SJSA1 (cell line): ENCODE measurements at regions not wholly inside any gene's neighbourhood (a gene's known extent, or its start where the extent isn't known, plus 50 kb on each side); places are given as distances from the start of the nearest gene placed in this dataset.

Source experiments
- DNase-seq, 2 experiments: peaks; one replicate each; pipeline ENCODE4 v3.0.0-alpha.2; 2015 to 2020; ENCODE audit warnings: low spot score in 2 of 2, low read depth in 1 of 2
- H3K27ac ChIP-seq: fragments of 250-450 bp; sonication (Bioruptor Pico); 2 replicates; pipeline ENCODE4 v1.5.1; 2020; ENCODE audit warnings: mild to moderate bottlenecking, moderate library complexity
- H3K27me3 ChIP-seq: fragments of 250-450 bp; sonication (Bioruptor Pico); replicated peaks from 2 replicates; pipeline ENCODE4 v1.5.1; 2020; ENCODE audit warnings: mild to moderate bottlenecking, moderate library complexity
- H3K36me3 ChIP-seq: fragments of 250-450 bp; sonication (Bioruptor Pico); 2 replicates; pipeline ENCODE4 v1.5.1; 2020; ENCODE audit warnings: mild to moderate bottlenecking
- H3K4me1 ChIP-seq: fragments of 250-450 bp; sonication (Bioruptor Pico); replicated peaks from 2 replicates; pipeline ENCODE4 v1.6.1; 2021; ENCODE audit warnings: mild to moderate bottlenecking
- H3K4me3 ChIP-seq: fragments of 250-450 bp; sonication (Bioruptor Pico); 2 replicates; pipeline ENCODE4 v1.5.1; 2020; ENCODE audit warnings: mild to moderate bottlenecking
- H3K9me3 ChIP-seq: fragments of 250-450 bp; sonication (Bioruptor Pico); replicated peaks from 2 replicates; pipeline ENCODE4 v1.5.1; 2020; ENCODE audit warnings: mild to moderate bottlenecking

DNA sequence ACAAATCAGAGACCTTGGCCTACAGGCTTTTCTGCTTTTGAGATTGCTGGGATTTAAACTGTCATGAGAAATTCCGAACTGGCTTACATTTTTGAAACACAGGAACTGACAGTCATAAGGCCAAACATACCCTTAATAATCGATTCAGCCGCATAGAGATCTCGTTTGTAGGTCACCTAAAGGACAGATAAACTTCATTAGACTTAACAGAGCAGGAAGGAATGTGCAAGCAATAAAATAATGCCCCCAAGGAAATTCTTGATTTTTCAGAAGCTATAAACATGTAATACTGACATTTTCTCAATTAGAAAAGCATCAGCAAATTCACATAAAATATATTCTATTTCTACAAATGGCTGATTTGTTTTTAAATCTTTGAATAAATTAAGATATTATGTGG is 120.0 kb downstream of the CRPPA start:
- H3K27me3 ChIP-seq = no peaks in the 10 kb centered on the region
- H3K27ac ChIP-seq = no peak overlapping the region
- H3K36me3 ChIP-seq = no peaks in the 10 kb centered on the region
- no peak overlapping the region for H3K4me3 ChIP-seq
- peaks cover under 1% of the 10 kb centered on the region; the same call in 1 of the 2 replicates for H3K4me1 ChIP-seq
- no peak for DNase-seq
- H3K9me3 ChIP-seq = no peaks in the 10 kb centered on the region

DNA sequence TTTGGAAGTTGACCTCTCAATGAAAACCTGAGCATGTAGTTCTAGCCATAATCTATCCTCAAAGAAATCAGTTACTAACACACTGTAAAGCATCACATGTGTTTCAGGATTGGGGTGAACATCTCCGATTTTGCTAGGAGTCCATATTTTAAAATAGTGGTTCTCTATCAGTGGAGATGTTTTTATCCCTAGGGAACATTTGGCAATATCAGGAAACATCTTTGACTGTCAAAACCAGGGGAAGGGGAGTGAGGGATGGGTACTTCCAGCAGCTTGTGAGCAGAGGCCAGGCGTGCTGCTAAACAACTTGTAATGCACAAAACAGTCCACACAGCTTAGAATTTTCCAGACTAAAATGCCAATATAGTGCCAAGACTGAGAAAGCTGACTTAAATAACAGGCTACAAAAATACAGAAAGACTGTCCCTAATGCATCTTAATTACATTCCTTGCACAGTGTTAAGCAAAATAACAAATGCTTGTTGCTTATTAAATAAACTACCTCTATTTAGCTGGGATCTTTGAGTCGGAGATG is 120.9 kb downstream of the CRPPA start:
- no peak for DNase-seq
- Histone ChIP-seq H3K4me1 (peaks cover 9% of the 10 kb centered on the region), H3K27ac (no peak overlapping the region), H3K9me3 (no peaks in the 10 kb centered on the region), H3K36me3 (no peaks in the 10 kb centered on the region), H3K27me3 (no peaks in the 10 kb centered on the region), H3K4me3 (no peak overlapping the region)

DNA sequence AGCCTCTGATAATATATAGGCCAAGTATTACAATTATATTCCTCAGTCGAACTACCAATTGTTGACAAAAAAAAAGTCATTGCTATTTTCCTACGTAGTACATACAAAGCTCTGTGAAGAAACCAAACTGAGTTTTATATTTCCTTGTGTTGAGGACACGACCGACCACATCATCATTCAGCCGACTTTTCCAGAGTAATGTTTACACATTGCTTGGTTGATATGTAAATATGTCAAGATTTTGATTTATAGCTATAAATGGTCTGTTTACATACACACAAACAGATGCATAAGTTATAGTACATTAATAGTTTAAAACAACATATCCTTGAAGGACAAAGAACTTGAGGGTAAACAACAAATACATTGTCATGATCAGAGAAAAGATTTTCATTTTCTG is 121.5 kb downstream of the CRPPA start:
- no peak overlapping the region for H3K27ac ChIP-seq

DNA sequence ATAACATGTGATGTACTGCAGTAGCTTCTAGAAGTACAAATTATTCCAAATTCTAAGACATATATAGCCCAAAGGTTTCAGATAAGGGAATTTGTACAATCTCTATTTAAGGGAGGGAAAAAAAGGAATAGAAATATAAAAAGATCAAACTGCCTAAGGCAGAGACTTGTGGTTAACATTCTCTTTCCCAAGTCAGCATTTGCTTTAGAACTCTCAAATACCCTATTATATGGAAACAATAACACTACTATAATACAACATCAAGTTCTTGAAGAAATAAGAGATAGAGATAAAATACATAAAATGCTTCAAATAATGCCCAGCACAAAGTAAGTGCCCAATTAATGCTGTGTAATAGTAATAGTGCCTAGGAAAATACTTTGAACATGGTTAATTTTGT is 123.1 kb downstream of the CRPPA start:
- Histone ChIP-seq H3K4me1 (peaks cover 29% of the 10 kb centered on the region), H3K36me3 (no peaks in the 10 kb centered on the region), H3K27ac (no peak overlapping the region), H3K9me3 (no peaks in the 10 kb centered on the region), H3K27me3 (no peaks in the 10 kb centered on the region), H3K4me3 (no peak overlapping the region)
- no peak for DNase-seq

More for the DNA sequence above, 121.5 kb downstream of the CRPPA start:
- no peak for DNase-seq
- H3K36me3 ChIP-seq = no peaks in the 10 kb centered on the region
- no peaks in the 10 kb centered on the region for H3K27me3 ChIP-seq
- H3K4me3 ChIP-seq = no peak overlapping the region
- H3K4me1 ChIP-seq = peaks cover 15% of the 10 kb centered on the region
- no peaks in the 10 kb centered on the region for H3K9me3 ChIP-seq

DNA sequence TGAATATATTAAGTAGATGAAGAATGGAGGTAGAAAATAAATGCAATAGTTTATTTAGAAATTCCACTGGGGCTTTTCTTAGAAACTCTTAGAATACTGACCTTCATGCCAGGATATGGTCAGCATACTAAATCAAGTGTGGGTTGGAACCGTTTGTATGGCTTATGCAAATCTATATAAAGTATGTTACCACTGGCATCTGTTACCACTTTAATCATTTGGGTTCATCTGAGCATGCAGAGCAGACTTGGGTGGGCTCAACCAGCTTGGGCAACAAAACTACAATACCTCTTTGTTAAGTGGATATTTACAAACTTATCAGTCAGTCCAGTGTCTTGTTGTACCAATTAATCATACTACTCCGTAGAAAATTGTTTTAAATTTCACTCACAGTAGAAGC is 125.8 kb downstream of the CRPPA start:
- Histone ChIP-seq H3K27ac (no peak overlapping the region), H3K4me3 (no peak overlapping the region), H3K27me3 (no peaks in the 10 kb centered on the region), H3K4me1 (peaks cover 29% of the 10 kb centered on the region), H3K9me3 (no peaks in the 10 kb centered on the region), H3K36me3 (no peaks in the 10 kb centered on the region)
- peak; percentile 46 to 48 for DNase-seq

DNA sequence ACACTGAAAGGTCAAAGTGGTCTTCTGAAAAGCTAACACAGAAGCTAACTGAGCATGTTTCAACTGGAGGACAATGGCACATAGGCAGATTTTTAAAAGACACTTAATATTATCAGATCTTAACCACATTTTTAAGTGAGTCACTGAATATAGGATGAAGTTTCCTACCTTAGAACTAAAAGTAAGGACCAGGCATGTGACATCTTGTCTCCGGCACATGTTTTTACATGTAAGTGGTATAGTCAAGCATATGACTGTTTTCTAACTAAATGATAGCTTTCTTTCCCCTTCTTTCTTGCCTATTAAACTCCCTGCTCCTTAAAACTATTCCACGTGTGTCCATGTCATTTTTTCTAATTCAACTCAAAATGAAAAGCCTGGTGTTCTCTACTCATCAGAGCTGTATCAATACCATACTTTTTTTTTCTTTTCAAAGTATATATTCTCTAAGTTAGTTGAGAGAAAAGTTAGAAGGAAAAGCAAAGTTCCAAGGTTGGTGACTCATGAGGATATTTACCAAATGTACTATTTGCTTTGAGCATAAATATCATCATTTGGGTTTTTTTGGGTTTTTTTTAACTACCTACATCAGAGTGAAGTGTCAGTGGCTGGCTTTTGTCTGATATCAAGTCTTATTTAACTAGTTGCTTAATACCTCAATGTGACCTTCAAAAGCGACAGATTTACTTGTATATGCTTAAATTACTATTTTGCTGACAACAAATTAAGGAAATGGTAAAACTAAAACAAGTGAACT is 127.5 kb downstream of the CRPPA start:
- peaks cover 29% of the 10 kb centered on the region for H3K4me1 ChIP-seq
- DNase-seq = peak in 1 of 2 experiments; percentile 19
- no peak overlapping the region for H3K27ac ChIP-seq

DNA sequence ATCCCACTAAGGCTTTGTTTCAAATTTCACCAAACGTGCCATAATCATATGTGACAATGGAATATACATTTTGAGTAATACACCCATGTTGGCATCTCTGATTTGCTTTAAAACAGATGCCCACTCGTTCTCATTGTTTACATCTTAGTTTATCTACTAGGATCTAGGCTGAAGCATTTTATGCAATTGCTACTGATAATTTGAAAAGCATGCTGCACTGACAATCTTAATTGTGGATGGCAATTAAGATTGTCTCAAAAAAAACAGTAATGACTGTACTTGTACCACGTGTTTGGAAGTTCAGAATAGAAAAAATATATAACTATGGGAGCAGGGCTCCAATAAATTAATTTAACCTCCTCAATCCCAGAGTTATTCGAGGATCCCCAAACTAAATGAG is 136.8 kb downstream of the CRPPA start:
- H3K4me1 ChIP-seq = no peaks in the 10 kb centered on the region
- H3K4me3 ChIP-seq = no peak overlapping the region
- H3K36me3 ChIP-seq = no peaks in the 10 kb centered on the region
- H3K9me3 ChIP-seq = no peaks in the 10 kb centered on the region
- no peak for DNase-seq
- H3K27ac ChIP-seq = no peak overlapping the region
- H3K27me3 ChIP-seq = no peaks in the 10 kb centered on the region

More for the DNA sequence above, 127.5 kb downstream of the CRPPA start:
- Histone ChIP-seq H3K4me3 (no peak overlapping the region), H3K27me3 (no peaks in the 10 kb centered on the region), H3K36me3 (no peaks in the 10 kb centered on the region), H3K9me3 (no peaks in the 10 kb centered on the region)

DNA sequence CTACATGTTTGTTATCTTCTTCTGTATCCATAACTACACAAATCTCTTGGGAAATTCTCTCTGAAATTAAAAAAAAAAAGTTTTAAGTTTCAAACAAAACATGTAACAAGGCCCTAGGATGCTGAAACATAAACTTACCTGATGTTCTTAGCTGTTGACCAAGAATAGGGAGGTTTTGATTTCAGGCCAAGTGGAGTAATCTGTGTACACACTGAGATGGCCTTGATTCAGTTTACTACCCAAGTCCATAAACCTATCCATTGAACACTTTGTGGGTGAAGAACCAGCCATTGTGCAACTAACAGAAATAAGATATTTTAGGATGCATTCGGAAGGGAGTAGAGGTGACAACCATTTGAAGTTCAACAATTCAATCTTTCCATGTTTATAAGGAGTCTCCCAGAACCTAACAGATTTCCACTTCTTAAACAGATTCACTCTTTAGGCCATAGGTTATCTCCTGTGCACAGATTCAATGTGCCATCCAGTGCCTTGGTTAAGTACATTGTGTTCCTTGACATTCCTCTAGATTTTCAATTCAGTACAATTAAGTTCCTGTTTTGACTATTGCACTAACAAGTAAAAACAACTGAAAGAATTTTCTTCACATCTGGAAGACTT is 143.1 kb downstream of the CRPPA start:
- no peak for DNase-seq
- no peak overlapping the region for H3K4me3 ChIP-seq
- no peaks in the 10 kb centered on the region for H3K27me3 ChIP-seq
- no peaks in the 10 kb centered on the region for H3K36me3 ChIP-seq
- H3K9me3 ChIP-seq = no peaks in the 10 kb centered on the region
- no peaks in the 10 kb centered on the region for H3K4me1 ChIP-seq
- no peak overlapping the region for H3K27ac ChIP-seq

DNA sequence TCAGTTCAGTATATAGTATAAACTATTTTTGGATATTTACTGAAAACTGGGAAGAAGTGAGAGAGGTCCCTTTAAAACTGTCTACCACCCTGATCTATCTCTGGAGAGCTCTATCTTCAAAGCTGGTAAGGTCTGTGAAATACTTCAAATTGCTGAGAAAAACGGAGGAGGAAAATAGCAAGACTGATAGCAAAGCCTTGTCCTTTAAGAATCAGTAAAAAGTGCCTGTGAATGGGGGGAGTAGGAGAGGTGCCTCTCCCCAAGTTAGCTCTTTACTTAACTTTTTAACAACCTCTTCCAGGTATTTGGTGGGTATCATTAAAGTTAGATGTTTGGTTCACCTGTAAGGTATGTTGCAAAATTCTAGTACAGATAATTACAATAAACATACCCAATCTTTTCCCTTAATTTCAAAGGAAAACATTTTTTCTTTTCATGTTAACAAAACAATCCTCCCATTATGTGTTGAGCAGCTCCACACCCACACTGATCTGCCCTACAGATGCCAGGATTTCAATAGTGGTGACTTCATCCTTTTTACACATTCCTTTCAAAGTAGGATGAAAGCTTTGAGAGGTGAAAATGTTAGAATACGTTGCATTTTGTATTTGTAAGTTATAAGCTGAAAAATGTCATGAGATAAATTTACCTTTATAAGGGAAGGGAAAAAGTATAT is 149.2 kb downstream of the CRPPA start:
- H3K9me3 ChIP-seq = no peaks in the 10 kb centered on the region
- no peak for DNase-seq
- no peaks in the 10 kb centered on the region for H3K36me3 ChIP-seq
- H3K27ac ChIP-seq = peak overlapping the region; percentile 29; the same call in 1 of the 2 replicates
- H3K27me3 ChIP-seq = no peaks in the 10 kb centered on the region
- no peak overlapping the region for H3K4me3 ChIP-seq
- H3K4me1 ChIP-seq = peaks cover 12% of the 10 kb centered on the region

DNA sequence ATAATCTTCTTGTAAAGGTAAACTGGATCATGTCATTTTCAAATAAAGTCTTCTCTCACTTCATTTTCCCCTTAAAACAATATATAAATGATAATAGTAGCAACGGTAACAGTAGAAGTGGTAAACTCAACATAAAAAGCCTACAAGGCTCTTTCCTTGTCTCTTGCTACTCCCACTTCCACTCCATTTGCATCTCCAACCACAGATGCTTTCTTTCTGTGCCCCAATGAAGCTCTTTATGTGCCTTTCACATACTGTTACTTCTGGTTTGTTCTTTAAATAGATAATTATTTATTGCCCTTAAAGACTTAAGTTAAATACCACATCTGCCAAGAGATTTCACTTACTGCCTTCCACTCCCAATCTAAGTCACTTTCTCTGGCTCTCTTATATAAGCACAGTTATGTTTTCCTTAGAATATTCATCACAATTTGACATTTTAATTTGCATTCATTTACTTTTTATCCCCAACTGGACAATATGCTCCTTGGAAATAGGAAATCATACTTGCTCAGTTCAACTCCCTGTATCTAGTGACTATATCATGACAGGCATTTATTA is 149.9 kb downstream of the CRPPA start:
- H3K9me3 ChIP-seq = no peaks in the 10 kb centered on the region
- no peak overlapping the region for H3K27ac ChIP-seq
- H3K27me3 ChIP-seq = no peaks in the 10 kb centered on the region
- H3K4me3 ChIP-seq = no peak overlapping the region
- no peaks in the 10 kb centered on the region for H3K36me3 ChIP-seq
- H3K4me1 ChIP-seq = peaks cover 12% of the 10 kb centered on the region
- no peak for DNase-seq

DNA sequence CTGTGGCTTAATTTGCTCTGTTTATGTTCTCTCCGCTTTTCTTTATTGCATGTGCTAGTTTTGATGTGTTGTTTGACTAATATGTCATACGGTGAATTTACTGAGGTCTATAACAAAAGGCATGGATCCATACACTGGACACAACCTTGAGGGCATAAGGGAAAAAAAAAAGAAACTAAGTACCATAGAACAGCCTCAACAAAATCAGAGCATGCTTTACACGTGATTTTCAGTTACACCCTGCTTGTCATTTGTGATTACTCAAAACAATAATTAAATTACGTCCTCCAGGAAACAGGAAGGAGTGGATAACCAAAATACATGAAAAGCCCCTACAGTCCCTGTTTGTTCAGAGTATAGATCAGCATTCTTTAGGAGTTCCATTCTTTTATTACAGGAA is 150.5 kb downstream of the CRPPA start:
- Histone ChIP-seq H3K36me3 (no peaks in the 10 kb centered on the region), H3K4me1 (peaks cover 12% of the 10 kb centered on the region), H3K27me3 (no peaks in the 10 kb centered on the region), H3K9me3 (no peaks in the 10 kb centered on the region), H3K4me3 (no peak overlapping the region), H3K27ac (no peak overlapping the region)
- no peak for DNase-seq

DNA sequence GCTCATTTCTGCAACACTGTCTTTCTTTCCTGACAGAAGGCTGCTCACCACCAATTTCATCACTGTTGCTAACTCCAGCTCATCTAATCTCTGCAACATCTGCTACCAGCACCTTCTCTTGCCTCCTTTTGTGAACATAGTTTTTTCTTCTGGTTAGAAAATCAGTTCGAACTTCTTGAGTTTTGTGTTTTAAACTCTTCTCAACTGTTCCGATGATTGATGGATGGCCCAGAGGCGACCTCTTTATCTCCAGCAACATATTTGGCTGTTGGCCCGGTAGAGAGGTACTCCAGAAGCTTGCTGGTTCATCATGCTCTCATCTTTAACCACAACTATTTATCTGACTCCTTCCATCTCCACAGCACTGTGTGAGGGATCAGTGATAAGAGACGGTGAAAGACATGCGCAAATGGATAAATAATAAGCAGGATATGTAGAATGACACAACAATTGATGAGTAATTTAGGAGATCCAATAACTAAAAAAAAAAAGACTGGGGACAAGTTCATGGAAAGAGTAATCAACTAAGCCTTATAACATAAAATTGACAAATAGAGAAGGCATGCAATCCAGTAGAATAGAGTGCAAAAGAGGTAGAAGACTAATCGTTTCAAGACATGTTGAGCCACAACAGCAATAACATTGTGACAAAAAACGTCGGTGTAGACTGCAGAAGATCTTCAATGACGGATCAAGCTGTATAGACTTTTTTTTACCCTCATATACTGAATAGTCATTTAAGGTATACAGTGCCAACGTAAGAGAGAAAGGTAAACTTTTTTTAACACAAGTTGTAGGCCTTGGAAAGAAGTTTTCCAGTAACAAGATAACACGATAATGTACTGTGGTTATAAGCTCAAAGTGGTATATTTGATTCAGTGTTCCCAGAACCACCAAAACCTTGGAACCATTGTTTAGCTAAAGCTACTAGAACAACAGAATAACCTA is 152.2 kb downstream of the CRPPA start:
- peak in 1 of 2 experiments; percentile 31 for DNase-seq
- Histone ChIP-seq H3K4me1 (peaks cover 12% of the 10 kb centered on the region), H3K27me3 (no peaks in the 10 kb centered on the region), H3K27ac (no peak overlapping the region), H3K9me3 (no peaks in the 10 kb centered on the region), H3K4me3 (no peak overlapping the region), H3K36me3 (no peaks in the 10 kb centered on the region)
